CD4-positive, alpha-beta T cell treated with Interleukin-12 subunit alpha and Interleukin-12 subunit beta, for 1 hour (primary cell): ENCODE measurements at regions not wholly inside any gene's neighbourhood (a gene's known extent, or its start where the extent isn't known, plus 50 kb on each side); places are given as distances from the start of the nearest gene placed in this dataset.

ENCODE experiments used
- DNase-seq: peaks from one replicate; pipeline ENCODE4 v3.0.0-alpha.2; 2020

DNA sequence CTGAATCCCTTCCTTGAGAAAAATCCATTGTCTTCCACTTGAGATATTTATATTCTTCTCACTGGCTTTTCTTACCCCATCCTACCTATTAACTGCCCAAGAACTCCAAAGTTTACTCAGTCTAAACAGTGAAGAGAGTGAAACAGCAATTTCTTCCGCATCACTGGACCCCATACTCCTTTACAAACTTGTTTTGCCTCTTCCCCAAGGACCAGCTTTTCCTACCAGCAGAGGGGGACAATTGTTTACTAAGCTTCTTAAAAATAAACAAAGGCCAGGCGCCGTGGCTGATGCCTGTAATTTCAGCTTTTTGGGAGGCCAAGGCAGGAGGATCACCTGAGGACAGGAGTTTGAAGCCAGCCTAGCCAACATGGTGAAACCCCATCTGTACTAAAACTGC lies 52.0 kb downstream of the LRATD1 start:
- DNase-seq = no peak

DNA sequence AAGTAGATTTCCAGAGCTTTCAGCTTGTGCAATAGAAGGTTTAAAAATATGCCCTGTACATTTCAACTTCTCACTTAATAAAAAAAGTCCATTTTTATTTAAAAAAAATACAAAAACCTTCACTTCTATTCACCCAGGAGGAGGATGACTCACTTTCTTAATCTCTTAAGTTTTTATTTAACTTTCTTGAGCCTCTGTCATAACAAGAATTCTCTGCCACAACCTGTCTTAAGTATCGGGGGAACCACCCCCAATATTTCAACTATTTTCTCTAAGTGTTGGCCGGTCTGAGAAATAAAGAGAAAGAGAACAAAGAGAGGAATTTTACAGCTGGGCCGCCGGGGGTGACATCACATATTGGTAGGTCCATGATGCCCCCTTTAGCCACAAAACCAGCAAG lies 58.4 kb downstream of the LRATD1 start:
- no peak for DNase-seq

DNA sequence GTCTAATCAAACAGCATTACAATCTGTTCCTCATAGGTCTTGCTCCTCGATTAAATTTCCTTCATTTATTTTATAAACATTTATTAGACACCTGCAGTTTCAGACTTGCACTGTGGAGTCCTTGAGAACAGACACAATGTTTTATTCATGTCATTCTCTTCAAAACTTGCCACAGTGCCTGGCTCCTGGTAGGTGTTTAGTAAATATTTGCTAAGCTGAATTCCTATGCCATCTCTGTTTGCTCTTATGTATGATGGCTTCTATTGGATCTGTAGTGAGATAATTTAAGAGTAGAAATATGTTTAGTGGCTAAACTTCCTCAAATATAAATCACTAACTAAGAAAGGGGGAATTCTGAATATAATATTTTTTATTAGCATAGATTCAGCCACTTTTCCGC lies 61.4 kb downstream of the LRATD1 start:
- DNase-seq = no peak

DNA sequence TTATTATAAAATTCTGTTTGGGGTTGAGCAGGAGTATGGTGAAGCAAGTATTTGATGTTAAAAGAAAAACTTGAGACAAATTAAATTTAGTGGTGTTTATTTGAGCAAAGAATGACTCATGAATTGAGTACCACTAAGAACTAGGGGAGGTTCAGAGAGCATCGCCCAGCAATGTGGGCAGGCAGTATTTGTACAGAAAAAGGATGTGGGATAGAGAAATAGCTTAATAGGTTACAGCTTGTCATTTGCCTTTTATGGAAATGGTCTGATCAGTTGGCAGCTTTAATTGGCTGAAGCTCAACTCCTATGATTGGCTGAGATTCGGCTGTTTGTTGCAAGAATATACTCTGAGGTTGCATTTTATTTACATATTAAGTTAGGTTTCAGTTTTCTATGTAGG lies 68.2 kb downstream of the LRATD1 start:
- DNase-seq = no peak

DNA sequence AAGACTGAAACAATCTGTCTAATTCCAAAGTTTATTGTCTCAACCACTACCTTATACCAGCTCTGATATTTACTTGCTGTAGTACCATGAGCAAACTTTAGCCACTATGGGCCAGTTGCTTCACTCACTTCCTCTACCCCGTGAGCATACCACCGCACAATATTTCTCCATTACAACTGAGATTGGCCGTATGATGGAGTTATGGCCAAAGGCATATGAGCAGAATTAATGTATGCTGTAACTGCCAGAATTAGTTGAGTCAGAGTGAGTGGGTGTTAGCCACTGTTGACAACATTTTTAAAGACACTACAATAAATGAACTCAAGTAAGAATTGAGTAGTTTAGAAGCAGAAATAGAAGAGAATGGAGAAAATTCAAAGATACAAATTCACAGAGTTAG lies 69.7 kb downstream of the LRATD1 start:
- DNase-seq = no peak

DNA sequence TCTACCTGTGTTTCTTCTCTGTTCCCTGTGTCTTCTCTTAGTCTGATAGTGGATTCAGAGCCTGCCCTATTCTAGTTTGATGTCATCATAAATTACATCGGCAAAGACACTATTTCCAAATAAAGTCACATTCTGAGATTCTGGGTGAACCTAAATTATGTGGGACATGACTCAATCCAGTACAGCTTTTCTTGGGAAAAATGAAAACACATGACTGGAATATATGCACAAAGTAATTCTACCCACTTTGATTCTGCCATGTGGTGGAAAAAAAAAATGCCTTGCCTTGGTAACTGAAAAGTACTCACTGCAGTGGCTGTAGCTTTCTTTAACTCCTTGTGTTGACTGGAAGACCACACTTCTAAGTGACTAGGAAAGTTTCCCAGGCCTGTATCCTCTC lies 73.7 kb downstream of the LRATD1 start:
- DNase-seq = no peak

DNA sequence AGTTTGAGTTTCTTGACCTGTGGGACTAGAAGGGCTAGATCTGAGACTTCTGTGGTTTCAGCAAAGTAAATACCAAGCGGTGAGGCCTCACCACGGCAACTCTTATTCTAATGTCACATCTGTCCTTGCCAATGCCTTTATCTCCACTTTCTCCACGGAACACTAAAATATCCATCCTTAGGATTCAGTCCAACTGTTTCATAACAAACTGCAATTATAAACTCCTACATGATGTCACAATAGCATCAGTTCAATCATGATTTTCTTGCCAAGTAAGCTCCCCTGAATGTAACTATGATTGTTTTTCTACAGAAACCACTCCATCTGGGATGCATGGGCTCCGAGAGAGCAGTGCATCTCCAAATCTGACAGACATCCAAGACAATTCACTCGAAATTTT lies 79.6 kb downstream of the LRATD1 start:
- DNase-seq = no peak

DNA sequence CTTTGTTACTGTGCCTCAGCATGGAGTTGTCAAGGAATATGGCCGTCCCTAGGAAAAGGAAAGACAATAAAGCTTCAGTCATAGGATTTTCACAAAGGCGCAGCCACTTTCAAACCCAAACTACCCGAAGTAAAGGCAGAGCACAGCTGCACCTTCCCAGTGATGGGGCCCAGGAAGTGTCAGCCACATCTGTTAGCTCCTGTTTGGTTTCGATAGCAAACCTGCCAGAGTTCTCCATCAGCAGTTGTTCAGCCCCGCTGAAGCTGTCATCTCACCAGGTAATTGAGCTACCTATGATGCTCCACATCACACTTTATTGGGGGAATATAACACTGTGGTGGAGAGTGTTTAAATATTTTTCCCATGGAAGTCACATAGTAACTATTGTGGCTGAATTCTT lies 80.7 kb downstream of the LRATD1 start:
- DNase-seq = no peak

DNA sequence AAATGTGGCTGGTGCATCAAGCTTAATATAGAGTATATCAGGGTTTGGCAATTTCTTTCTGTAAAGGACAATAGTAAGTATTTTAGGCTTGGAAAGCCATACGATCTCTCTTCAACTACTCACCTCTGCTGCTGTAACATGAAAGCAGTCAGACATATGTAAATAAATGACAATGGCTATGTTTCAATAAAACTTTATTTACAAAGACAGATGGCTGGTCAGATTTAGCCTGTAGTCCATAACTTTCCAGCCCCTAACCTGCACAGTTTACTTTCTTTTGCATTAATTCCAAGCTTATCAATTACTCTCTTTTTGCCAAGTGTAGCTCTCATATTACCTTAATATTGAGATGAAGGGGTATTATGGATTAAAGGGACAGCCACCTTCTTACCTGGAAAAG lies 83.1 kb downstream of the LRATD1 start:
- DNase-seq = no peak

DNA sequence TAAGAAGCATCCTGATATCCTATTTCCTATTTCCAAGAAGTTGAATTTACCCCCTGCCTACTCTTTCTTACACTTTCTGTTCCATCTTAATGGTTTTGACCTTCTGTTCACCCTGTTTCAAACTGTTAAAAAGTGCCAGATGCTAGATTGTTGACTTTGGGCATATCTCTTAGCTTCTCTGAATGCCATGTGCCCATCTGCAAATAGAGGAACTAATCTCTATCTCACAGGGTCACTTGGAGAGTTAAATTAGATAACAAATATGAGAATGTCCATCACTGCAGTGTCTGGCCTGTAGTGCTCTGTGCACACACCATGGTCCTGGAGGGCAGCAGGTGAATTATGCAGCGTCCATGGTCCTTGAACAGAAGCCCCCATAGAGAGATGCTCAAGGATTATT lies 83.8 kb downstream of the LRATD1 start:
- no peak for DNase-seq

DNA sequence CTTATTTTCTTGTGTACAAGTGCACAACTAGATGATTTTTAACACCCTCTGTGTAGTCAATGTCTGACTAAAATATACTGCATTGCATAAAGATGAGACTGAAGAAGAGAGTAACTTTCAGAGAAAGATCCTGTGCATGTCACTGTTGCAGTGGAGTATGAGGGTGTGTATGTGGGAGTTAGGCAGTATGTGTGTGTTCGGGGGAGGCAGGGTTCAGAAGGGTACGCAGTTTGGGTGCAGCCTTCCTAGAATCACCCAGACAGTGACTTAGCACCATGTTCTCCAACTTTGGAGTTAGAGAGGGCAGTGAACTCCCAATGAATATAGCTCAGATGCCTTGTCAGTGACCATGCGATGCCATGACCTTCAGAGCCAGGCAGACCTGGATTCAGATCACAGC lies 84.6 kb downstream of the LRATD1 start:
- no peak for DNase-seq

DNA sequence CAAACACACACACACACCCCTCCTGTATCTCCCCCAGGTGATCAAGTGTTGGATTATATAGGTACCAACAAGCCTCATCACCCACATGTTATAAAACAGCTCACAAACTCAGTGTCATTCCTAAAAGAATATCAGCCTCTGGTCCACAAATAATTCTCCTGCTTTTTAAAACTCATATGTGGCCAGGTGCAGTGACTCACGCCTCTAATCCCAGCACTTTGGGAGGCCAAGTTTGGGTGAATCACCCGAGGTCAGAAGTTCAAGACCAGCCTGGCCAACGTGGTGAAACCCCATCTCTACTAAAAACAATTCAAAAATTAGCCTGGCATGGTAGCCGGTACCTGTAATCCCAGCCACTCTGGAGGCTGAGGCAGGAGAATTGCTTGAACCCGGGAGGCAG lies 87.8 kb downstream of the LRATD1 start:
- no peak for DNase-seq

DNA sequence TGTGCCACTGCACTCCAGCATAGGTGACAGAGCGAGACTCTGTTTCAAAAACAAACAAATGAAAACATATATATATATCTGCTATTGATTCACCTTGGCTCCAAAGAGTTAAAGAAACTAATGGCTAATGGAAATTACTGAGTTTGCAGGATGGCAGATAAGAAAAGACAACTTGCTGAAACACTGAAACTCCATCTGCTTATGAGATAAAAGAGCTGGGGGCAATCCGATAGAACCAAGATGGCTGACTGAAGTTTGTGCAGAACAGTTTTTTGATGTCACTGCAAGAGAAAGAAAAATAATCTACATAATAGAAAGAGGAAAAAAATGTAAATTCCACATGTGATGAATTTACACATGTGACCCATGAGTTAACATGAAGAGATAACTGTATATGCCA lies 88.2 kb downstream of the LRATD1 start:
- DNase-seq = no peak

DNA sequence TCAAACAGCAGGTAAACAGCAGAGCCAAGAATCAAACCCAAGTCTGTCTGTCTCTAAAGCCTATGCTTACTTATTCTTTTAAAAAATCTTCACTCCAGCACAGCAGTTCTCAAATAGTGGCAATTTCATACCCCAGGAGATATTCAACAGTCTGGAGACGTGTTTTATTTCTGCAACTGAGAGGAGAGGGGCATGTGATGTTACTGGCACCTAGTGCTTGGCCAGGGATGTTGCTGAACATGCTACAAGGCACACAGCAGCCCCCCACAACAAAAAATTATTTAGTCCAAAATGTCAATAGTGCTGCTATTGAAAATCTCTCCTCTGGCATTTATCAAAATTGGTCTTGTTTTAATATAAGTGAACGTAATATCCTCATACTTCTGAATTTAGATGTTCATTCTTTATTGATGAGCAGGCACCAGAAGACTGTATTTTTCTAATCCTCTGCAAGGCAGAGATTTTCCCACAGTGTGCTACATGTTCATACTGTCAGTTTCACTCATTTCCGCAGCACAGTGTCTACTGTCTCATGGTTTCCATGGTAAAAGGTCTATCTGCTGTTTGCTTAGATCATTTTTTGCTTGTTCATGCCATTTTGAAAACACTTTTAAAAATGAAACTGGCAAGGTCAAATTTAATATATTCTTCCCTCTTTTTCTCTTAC lies 90.5 kb downstream of the LRATD1 start:
- no peak for DNase-seq

DNA sequence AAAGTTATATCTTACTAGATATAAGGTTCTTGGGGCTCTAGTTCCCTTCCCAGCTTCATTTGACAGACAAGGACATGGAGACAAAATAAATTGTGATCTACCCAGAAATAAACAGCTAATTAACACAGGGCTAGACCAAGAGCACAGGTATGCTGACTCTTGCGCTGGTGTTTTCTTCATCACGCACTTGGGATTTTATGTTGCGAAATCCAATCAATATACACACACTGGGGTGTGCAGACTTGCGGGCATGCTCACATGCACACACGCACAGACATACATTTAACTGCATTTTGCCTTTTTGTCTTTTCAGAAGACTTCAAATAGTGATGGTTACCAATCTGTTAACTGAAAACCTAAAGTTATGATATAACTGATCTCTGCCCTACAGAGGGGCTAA lies 91.2 kb downstream of the LRATD1 start:
- no peak for DNase-seq

DNA sequence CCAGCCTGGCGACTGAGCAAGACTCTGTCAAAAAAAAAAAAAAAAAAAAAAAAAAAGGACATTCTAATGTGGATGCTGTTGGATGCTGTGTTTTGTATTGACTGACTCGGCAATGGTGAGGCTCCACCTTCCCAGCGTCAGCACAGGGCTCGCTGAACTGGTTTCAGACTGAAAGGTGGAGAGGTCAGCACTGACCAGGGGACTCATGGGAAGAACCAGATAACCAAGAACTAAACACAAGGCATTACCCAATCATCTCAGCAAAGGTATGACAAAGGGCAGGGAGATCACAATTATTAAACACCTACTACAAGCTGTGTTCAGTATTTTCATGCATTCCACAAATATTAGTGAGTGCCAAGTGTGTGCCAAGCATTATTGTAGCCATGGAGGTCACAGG lies 103.2 kb downstream of the LRATD1 start:
- no peak for DNase-seq

DNA sequence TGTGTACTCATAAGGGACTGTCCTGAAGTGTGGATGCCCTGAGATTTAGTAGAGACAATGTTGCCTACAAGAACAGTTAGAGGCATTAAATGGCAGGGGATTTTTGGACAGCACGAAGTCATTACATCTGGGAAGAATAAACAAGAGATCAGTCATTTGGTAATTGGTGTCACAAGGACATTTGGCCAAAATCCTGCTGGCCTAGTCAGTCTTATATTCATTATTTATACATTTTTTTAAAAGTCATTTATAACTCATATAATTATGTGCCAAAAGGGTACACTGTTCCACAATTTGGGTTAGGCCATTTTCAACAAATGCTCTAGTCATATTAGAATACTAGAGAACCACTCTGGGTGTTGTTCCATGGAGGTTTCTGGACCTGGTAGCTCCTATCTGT lies 104.7 kb downstream of the LRATD1 start:
- no peak for DNase-seq

DNA sequence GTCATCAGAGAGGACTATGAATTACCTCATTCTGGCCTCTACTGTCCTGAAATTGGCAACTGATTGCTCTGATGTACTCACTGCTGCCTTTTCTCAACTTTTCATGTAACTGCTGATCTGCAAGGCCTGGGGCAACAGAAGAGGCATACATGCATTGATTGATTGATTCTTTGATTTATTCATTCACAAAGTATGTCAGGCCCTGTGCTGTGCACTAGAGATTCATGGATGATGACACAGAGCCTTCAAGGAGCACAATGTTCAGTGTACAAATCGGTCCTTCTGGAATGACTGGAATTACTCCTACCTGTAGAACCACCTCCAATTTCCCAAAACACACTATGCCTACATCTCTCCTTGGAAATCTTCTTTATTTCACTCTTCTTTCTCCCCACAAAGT lies 111.3 kb downstream of the LRATD1 start:
- DNase-seq = no peak

DNA sequence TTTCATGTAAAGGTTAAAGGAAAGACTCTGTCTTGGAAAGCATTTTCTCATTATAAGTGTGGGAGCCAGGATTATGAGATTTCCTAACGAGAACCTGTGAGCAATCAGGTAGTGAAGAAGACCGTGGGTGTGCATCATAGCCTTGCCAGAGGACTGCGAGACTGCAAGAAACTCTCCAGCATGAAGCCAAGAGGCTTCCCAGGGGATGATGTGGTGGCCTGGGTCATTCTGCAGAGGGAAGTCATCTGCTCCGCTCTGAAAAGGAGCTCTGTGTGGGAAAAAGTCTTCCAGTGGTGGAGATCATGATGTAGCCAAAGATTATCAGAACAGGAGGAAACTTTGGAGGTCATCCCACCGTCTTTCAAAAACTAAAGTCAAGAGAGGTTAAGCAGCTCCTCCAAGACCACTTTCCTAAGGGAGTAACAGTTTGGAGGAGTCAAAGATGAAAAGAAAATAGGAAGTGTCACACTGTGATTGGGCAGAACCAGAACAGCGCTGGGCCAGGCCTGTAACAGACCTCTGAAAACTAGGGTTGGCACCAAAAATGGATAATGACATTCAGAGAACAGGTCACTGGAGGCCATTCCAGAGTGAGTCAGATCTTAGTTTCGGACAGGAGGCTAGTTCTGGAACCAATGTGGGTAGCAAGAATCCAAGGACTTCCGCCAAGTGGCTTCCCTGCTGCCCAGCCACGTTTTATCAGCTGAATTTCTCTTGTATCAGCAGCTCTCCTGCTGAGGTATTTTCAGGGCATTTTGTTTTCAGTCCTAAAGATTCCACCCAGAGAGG lies 113.0 kb downstream of the LRATD1 start:
- no peak for DNase-seq

DNA sequence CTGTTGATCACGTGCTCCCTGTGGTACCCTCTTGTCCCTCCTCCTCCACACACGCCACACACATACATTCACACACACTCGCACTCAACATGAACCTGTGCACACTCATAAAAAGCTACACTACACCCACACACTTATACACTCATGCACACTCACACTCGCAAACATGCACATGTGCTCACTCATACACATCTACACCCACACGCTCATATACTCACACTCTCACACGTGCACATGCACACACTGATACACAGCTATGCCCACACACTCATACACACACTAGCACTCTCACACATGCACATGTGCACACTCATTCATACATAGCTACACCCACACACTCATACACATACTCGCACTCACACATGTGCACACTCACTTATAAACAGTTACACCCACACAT lies 113.6 kb downstream of the LRATD1 start:
- no peak for DNase-seq

DNA sequence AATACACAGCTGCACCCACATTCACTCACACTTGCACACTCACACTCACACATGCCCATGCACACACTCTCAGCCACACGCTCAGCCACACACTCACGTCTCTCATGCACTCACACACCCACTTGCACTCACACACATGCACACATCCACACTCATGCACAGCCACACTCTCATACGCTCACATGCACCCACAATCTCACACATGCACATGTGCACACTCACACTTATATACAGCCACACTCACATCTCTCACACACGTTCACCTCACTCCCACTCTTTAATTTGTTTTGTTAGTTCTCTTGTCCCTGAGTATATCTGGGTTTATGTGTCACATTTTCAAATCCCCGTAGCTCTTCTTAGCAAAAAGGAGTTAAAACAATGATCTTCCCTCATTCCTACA lies 114.9 kb downstream of the LRATD1 start:
- no peak for DNase-seq

DNA sequence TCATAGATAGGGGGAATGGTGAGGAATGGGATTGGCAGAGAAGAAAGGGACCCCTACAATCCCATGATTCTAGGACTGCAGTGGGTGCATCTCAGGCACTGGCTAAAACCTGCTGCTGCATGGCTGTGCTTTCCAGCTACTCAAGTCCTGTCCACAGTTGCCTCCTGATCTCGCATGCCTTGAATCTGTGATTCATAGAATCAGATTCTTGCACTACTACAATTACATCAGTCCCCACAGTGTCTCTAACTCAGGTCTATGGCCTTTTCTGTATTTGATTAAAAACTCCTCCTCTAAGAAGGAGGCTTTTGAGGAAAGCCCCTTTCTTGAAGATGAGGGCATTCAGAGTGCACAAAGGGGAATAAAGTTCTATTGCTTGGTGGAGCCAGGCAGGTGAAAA lies 117.4 kb downstream of the LRATD1 start:
- DNase-seq = no peak

DNA sequence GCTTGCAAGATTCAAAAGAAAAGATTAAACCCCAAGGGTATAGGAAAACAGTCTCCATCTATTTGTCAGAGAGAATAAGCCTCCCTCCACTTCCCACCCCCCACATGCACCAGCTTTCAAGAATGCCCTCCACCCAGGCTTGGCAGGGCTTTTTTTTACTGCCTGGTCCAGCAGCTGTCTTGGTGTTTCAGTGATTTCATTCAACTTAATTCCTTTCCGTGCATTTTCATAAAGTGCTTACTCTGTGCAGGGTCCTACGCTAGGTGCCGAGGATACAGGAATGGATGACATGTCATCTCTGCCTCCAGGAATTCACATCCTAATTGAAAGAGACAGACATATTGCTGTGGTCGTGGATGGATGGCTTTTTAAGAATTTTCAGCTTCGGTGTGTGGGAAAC lies 117.9 kb downstream of the LRATD1 start:
- DNase-seq = no peak

DNA sequence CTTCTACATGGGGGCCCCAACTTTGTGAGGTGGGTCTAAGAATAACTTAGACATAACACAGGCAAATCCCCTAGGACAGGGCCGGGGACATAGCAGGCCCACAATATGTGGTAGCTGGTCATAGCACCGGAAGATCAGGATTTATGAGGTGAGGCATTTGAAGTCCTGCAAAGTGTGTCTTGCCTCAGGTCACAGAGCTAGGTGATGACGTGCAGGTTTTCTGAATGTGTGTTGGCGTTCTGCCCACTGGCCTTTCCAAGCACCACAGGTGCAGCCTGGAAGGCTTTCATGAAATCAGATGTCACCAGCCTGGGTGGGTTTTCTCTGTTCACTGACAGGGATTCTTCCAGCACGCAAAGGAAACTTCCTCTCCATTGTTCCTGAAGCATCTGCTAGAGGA lies 119.1 kb downstream of the LRATD1 start:
- no peak for DNase-seq

DNA sequence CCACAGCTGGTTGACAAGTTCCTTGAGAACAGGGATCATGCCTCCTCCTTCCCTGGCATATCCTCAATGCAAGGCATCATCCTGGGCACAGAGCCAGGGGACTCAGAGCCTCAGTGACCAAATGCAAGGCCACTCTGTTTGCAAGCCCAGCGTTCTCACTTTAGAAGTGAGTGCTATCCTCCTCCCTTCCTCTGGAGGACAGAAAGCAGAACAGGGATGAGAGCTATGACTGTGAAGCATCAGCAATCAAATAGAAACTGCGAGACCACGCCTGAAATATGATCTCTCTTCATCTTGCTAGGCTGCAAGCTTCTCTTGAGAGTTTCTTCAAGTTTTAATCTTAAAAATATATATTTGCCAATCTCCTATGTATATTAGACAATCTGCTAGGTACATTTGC lies 119.8 kb downstream of the LRATD1 start:
- no peak for DNase-seq
